SW 1271 (cell line): ENCODE measurements at regions not wholly inside any gene's neighbourhood (a gene's known extent, or its start where the extent isn't known, plus 50 kb on each side); places are given as distances from the start of the nearest gene placed in this dataset.

Experiments used
- DNase-seq, 2 experiments: peaks; one replicate each; lab custom pipeline; 2025; lab: John Stamatoyannopoulos, UW

DNA sequence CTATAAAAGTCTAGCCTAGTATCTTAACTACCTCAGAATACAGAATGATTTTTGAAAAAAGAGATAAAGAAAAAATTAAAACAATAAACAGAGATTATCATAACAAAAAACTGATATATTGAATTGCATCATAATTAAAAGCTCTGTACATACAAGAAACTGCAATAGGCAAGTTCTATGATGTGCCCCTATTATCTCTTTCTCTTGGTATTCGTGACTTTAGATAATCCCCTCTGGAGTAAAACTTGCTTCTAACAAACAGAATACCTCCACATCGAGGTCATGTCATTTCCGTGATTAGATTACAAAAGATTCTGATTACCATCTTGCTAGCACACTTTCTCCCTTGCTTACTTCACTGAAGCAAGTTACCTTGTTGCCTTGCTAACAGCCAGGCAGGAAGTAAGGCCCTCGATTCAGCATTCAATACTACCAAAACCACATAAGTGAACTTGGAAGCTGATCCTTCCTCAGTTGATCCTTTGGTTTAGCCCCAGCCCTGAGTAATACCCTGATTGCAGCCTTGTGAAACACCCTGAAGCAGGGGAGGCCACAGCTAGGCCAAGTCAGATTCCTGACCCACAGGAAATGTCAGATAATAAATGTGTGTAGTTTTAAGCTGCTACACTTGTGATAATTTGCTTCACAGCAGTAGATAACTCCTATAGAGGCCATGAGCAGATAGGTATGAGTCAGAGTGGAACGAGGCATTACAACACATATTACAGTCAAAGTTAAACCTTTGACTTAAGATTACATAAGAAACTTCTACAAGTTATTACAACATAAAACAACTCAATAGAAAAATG lies 53.7 kb upstream of the TMX4 start:
- DNase-seq = peak in 1 of 2 experiments; percentile 74

DNA sequence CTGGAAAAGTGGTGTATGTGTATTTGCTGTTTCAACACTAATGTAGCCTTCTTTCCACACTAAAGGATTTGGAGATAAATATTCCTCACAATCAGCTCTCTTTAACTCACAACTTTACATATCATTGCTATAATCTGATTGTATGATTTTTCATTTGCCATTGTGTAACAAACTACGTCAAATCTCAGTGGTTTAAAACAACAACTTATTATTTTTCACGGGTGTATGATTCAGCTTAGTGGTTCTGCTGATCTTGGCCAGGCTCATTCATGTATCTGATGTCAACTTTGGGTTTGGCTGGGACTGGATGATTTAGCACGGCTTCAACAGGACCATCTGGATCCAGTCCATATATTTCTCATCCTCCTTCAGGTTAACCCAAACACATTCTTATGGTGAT lies 55.4 kb upstream of the TMX4 start:
- no peak for DNase-seq

DNA sequence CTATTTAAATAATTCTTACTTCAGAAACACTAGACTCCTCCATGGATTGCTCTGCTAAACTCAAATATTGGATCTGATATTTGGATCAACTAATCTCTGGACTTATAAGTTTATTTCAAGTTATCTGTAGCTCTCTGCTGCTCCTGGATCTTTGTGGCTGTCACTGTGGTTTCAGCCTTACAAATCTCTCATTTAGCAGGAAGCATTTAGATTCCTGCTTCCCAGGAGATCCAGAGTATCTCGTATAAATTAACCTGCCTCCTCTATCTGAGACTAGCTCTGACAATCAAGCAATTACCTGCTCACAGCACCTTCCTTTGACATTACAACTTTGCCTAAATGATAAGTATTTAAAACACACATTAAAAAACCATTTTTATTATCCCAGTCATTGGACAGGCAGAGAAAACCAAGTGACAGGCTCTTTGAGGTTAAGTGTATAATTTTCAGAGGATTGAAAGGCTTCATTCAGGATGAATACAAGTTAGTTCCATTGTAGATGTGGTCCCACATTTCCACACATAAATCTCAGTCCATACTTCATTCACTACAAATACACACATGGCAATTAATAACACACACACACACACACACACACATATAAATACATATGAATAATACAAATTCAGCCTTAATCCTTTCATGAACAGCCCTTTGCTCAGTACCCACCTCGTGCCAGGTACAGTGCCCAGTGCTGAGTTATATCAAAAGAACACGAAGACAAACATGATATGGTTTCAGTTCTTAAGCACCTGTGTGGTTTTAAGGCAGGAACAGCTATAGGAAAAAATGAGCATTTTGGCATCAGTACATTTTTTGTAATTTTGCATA lies 55.5 kb upstream of the PLCB1 start:
- DNase-seq = no peak

DNA sequence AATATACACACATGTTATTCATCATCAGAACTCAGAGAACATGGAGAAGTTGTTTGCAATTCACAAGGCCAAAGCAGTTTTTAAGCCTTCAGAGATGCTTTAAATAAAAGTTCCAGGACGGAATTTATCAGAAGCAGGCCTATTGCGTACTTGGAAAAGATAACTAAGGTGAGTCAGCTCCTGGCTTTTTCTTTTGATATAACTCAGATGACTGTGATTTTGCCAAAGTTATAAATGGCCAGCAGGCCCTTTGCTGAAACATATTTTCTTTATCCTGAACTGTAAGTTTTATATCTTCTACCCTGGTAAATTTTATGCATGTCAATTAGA lies 55.0 kb upstream of the PLCB1 start:
- no peak for DNase-seq

DNA sequence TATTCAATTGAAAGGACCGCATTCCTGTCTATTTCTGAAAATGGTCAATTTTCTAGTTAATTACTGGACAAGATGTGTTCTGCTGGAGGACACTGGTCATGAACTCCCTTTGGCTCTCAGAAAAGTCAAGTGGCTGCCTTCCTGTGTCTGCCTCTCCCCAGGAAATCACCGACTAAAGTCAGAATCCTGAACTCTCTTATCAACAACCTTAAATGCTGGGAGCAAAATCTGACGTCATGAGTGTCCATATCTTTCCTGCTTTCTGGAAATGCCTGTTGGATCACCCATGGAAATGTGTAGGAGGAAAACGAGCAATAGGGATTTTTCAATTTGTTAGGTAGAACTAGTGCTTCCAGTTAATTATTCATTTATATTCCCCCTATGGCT lies 53.5 kb upstream of the PLCB1 start:
- no peak for DNase-seq

DNA sequence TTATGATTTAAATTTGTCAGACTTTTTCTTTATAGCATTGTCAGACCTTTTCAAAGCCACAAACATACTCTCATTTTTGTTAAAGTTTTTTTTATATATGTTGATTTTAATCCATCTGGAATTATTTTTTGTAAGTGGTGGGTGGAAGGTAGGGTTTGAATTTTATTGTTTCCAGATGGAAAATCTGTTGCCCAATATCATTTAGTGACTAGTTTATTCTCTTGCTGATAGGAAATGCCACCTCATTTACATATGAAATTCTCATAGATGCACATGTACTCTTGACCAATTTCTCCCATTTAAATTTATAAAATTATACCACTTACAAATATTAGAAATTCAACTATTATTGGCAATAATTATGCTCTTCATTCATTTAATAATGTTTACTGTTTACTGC lies 52.1 kb upstream of the PLCB1 start:
- DNase-seq = no peak

DNA sequence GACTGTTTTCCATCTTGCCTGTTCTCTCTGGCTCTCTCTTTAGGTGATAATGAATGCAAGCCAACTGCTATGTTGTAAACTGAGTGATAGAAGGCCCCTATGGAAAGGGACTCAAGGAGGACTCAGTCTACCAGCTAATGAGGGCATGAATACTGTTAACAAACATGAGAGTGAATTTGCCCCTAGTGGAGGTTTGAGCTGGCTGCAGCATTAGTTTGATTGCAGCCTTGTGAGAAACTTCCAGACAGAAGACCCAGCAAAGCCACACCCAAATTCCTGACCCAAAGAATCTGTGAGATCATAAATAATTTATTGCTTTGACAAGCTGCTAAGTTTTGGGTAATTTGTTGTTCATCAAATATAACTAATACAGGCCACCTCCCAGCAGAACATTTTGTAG lies 50.0 kb upstream of the PLCB1 start:
- no peak for DNase-seq
